HG03432 (cell line): ENCODE measurements at regions not wholly inside any gene's neighbourhood (a gene's known extent, or its start where the extent isn't known, plus 50 kb on each side); places are given as distances from the start of the nearest gene placed in this dataset.
"Not testable (repeated sequence)": the region's sequence is repeated elsewhere in the genome, so short reads cannot be mapped to it uniquely, and the experiment has no call there.

Source experiments
- ATAC-seq: cut with Tn5 transposase; IDR thresholded peaks from one replicate; pipeline ENCODE4 v1.9.1; 2021; ENCODE audit warnings: mild to moderate bottlenecking, moderate library complexity; ENCODE audit not compliant: unreplicated experiment

GRCh38 chr1:163973586-163973985 lies 585.4 kb upstream of the PBX1 start:
- ATAC-seq: no peak

GRCh38 chr1:163974120-163974519 lies 584.9 kb upstream of the PBX1 start:
- no peak for ATAC-seq

- no peak for ATAC-seq
These were observed 578.6 kb upstream of the PBX1 start for GRCh38 chr1:163980394-163980793.

- no peak for ATAC-seq
These were observed 577.4 kb upstream of the PBX1 start for GRCh38 chr1:163981500-163982030.

DNA sequence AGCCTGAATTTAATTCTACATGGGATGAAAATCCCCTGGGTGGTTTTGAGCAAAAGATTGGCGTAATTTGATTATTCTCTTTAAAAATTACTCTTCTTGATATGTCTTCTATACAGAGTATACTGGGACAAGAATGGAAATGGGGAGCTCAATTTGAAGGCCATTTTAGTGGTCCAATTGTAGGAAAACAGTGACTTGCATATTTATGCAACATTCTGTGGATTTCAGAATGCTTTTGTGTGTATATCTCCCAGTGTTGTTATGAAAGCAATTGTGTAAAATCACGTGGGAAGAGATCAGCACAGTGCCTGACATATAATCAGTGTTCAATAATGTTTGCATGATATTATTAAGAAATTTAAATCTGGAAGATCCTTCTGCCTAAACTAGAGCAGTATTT lies 575.9 kb upstream of the PBX1 start:
- no peak for ATAC-seq

- no peak for ATAC-seq
These were observed 573.3 kb upstream of the PBX1 start for GRCh38 chr1:163985700-163986099.

DNA sequence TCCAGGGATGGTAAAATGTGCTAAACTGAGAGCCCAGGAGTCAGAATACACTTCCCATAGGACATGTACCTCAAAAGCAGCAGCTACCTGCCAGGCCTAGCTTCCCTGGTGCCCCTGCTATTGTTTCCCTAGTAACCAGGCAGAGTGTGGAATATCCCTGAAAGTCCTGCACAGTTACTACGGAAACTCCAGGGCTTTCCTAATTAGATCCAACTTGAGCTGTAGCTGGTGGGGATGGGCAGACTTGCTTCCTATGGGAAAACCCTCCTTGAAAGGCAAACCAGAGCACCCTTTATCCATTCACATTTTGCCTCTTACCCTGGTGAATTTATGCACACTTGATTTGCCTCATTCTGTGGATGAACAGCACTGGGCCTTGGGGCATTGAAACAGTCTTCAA lies 559.9 kb upstream of the PBX1 start:
- ATAC-seq: no peak

- not testable (repeated sequence) for ATAC-seq
These were observed 552.8 kb upstream of the PBX1 start for GRCh38 chr1:164006186-164006585.

- ATAC-seq: no peak
These were observed 552.4 kb upstream of the PBX1 start for GRCh38 chr1:164006621-164007020.

DNA sequence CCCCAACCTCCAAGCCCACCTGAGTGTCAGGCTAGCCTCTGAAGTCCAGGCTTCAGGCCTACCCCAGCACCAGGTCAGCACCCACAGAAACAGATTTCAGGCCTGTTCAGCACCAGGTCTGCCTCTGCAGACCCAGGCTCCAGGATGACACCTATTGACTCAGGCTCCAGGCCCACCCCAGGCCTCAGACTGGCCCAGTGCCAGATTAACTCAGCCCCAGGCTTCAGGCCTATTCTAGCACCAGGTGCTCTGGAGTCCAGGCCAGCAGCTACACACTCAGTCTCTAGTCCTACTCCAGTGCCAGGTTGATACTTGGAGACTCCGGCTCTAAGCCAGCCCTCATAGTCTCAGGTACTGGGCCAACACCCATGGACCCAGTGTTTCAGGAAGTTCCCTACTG lies 541.7 kb upstream of the PBX1 start:
- no peak for ATAC-seq

- no peak for ATAC-seq
These were observed 538.6 kb upstream of the PBX1 start for GRCh38 chr1:164020391-164020790.

DNA sequence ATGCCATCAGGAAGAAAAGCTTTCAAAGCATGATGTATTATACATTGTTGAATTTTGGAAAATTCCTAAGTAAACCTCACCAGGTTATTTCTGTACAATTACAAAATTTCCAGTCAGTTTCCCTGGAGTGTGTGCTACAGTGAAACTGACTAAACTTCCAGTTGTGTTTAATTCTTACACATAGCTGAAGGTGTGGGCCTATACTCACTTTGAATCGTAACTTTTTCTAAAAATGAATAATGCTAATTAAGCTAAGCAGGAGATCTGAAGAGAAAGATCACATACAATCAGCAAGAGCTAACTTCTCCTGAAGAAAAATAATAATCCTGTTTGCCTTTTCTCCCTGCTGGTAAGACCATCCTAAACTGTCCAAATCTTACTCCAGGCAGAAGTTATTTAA lies 537.2 kb upstream of the PBX1 start:
- ATAC-seq: no peak

DNA sequence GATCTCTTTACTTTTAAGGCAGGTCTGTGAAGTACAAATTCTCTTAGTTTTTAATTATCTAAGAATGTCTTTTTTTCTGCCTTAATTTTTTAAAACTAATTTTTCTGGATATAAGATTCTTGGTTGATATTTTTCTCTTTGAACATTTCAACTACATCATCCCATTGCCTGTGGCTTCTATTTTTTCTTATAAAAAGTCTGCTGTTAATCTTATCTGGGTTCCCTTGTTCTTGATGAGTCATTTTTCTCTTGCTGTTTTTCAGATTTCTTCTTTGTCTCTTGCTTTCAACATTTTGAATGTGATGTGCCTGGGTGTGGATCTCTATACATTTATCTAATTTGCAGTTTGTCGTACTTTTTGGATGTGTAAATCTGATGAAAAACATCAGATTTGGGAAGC lies 525.2 kb upstream of the PBX1 start:
- ATAC-seq: no peak

DNA sequence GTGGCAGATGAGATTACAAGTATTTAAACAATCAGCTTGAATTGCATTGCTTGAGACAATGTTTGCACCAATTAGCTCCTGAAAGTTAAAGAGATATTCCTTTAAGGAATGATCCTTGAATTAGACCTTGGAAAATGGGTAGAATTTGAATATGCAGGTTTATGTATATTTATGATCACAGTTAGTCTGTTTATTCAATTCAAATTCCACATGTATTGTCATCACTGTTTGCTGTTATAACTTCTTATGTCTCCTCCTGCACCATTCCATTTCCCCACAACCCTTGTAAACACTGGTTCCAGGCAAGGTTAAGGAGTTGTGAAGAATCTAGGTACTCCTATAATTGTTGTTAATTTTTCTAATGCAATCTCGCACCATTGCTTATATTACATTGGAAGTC lies 518.2 kb upstream of the PBX1 start:
- ATAC-seq: no peak

DNA sequence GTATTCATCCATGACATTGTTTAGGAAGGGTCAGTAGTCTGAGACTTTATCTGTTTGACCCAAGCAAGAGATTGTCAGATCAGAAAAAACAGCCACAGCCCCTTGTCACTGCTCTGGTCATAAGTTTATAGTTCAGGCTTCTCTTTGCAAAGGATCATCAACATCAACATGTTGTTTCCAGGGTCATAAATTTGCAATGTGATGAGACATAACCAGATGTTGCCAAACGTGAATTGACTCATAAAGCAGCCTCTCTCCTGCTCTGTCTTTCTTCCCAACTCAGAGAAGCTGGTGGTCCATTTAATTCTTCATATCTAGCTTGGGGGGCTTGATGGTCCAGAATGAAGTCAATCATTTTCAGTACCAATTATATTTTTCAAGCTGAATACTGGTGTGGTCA lies 507.2 kb upstream of the PBX1 start:
- no peak for ATAC-seq

GRCh38 chr1:164054331-164054730 lies 504.7 kb upstream of the PBX1 start:
- no peak for ATAC-seq

DNA sequence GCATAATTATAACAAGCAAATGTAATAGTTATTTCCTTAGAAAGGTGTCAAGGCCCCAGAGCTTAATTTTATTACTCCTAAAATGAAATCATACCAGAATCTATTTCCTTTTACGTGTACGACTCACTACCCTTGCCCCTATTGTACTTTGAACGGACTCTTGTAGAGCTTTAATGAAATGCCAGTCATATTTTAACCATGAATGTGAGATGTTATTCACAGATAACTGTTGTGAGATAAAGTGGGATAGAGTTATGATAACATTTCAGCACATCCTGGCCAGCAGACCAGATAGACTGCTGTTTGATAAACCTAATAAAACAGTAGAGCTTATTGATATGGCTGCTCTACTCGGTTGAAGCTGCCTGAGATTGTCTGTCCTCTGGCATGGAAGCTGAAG lies 500.8 kb upstream of the PBX1 start:
- ATAC-seq: no peak

DNA sequence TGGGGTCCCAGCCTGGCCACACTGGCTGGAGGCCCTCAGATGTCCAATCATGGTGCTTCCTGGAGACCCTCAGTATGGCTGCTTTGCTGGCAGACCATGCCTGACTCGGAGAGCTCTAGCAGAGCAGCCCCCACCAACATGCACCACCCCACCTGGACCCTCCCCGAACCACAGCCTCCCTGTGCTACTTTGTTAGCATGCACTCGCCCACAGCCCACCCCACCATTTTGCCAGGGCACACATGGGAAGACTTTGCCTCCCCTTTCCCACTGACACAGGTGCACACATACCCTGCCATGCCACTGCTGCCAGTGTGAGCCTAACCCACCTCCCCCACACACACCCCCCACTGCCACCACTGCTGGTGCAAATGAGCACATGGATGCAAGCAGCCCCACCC lies 497.5 kb upstream of the PBX1 start:
- no peak for ATAC-seq

DNA sequence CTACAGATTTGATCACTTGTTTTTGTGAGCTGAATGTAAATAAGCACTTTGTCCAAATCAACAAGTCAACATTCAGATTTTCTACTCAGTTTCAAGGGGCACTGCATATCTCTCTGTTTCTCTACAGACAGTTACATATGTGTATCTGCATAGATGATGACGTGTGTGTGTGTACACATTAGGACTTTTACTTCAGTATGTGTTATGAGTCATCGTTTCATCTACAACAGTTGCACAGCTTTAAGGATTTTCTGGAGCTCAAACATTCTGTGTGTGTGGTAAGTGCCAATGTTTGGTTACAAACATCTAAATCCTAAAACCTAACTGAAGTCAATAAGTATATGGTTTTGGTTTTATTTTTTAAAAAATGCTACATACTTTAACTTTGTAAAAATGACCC lies 494.5 kb upstream of the PBX1 start:
- no peak for ATAC-seq

DNA sequence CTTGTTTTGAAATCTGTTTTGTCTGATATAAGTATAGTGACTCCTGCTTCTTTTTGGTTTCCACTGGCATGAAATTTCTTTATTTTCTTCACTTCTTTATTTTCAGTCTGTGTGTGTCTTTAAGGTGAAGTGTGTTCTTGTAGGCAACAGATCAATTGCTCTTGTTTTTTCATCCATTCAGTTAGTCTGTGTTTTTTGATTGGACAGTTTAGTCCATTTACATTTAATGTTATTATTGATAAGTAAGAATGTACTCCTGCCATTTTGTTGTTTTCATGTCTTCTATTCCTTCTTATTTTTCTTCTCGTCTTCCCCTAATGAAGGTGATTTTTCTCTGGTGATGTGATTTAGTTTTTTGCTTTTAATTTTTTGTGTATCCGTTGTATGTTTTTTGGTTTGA lies 487.7 kb upstream of the PBX1 start:
- no peak for ATAC-seq

- ATAC-seq: no peak
These were observed 472.2 kb upstream of the PBX1 start for GRCh38 chr1:164086832-164087231.

- no peak for ATAC-seq
These were observed 471.0 kb upstream of the PBX1 start for GRCh38 chr1:164087906-164088453.

DNA sequence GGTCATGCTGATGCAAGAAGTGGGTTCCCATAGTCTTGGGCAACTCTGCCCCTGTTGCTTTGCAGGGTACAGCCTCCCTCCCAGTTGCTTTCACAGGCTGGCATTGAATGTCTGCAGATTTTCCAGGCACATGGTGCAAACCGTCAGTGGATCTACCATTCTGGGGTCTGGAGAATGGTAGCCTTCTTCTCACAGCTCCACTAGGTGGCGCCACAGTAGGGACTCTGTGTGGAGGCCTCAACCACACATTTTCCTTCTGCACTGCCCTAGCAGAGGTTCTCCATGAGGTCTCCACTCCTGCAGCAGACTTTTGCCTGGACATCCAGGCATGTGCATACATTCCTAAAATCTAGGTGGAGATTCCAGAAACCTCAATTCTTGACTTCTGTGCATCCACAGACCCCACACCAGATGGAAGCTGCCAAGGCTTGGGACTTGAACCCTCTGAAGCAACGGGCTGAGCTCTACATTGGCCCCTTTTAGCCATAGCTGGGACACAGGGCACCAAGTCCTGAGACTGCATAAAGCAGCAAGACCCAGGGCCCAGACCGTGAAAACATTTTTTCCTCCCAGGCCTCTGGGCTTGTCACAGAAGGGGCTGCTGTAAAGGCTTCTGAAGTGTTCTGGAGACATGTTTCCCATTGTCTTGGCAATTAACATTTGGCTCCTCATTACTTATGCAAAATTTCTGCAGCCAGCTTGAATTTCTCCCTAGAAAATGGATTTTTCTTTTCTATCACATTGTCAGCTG lies 466.2 kb upstream of the PBX1 start:
- no peak for ATAC-seq
